ENCODE measurements at regions not wholly inside any gene's neighbourhood (a gene's known extent, or its start where the extent isn't known, plus 50 kb on each side); places are given as distances from the start of the nearest gene placed in this dataset.

GRCh38 chr5:23332650-23333251, 174.7 kb upstream of the PRDM9 start:
- TF ChIP-seq CTCF (IDR thresholded peaks at IDR 0.05; ENCODE audit: control extremely low read depth, extremely low read depth, low read depth, missing control alignments), result no peak
- POLR2A ChIA-PET, result no interaction called here
- CTCF ChIA-PET, result no interaction called here
- DNase-seq (ENCODE audit: extremely low spot score), result no peak

GRCh38 chr5:23330726-23331125, 176.7 kb upstream of the PRDM9 start:
- no peak for DNase-seq (ENCODE audit: extremely low spot score)
- POLR2A ChIA-PET, result no interaction called here
- CTCF ChIA-PET, result no interaction called here

GRCh38 chr5:23319901-23320300, 187.5 kb upstream of the PRDM9 start:
- DNase-seq (ENCODE audit: extremely low spot score), result no peak
- ChIA-PET CTCF (no interaction called here), POLR2A (no interaction called here)
- no peak for TF ChIP-seq CTCF (IDR thresholded peaks at IDR 0.05; ENCODE audit: control extremely low read depth, extremely low read depth, low read depth, missing control alignments)

More at GRCh38 chr5:23330726-23331125, 176.7 kb upstream of the PRDM9 start:
- TF ChIP-seq CTCF (IDR thresholded peaks at IDR 0.05; ENCODE audit: control extremely low read depth, extremely low read depth, low read depth, missing control alignments), result no peak

GRCh38 chr5:23318960-23319359, 188.4 kb upstream of the PRDM9 start:
- no peak for DNase-seq (ENCODE audit: extremely low spot score)
- CTCF ChIA-PET, result no interaction called here
- TF ChIP-seq CTCF (IDR thresholded peaks at IDR 0.05; ENCODE audit: control extremely low read depth, extremely low read depth, low read depth, missing control alignments), result no peak
- POLR2A ChIA-PET, result no interaction called here

- DNase-seq (ENCODE audit: extremely low spot score), result no peak
- ChIA-PET CTCF (no interaction called here), POLR2A (no interaction called here)
- TF ChIP-seq CTCF (IDR thresholded peaks at IDR 0.05; ENCODE audit: control extremely low read depth, extremely low read depth, low read depth, missing control alignments), result no peak
Observed at GRCh38 chr5:23318166-23318565, 189.2 kb upstream of the PRDM9 start.

- POLR2A ChIA-PET, result no interaction called here
Observed at GRCh38 chr5:23316060-23316591, 191.3 kb upstream of the PRDM9 start.

More at GRCh38 chr5:23316060-23316591, 191.3 kb upstream of the PRDM9 start:
- no peak for TF ChIP-seq CTCF (IDR thresholded peaks at IDR 0.05; ENCODE audit: control extremely low read depth, extremely low read depth, low read depth, missing control alignments)
- no peak for DNase-seq (ENCODE audit: extremely low spot score)
- CTCF ChIA-PET, result no interaction called here

Data from GM10248 (cell line).